GM19328 (cell line): ENCODE measurements at regions not wholly inside any gene's neighbourhood (a gene's known extent, or its start where the extent isn't known, plus 50 kb on each side); places are given as distances from the start of the nearest gene placed in this dataset.
"Not testable (repeated sequence)": the region's sequence is repeated elsewhere in the genome, so short reads cannot be mapped to it uniquely, and the experiment has no call there.

Experiments used
- ATAC-seq: cut with Tn5 transposase; IDR thresholded peaks from one replicate; pipeline ENCODE4 v1.9.1; 2021; ENCODE audit warnings: mild to moderate bottlenecking, moderate library complexity; ENCODE audit not compliant: unreplicated experiment

DNA sequence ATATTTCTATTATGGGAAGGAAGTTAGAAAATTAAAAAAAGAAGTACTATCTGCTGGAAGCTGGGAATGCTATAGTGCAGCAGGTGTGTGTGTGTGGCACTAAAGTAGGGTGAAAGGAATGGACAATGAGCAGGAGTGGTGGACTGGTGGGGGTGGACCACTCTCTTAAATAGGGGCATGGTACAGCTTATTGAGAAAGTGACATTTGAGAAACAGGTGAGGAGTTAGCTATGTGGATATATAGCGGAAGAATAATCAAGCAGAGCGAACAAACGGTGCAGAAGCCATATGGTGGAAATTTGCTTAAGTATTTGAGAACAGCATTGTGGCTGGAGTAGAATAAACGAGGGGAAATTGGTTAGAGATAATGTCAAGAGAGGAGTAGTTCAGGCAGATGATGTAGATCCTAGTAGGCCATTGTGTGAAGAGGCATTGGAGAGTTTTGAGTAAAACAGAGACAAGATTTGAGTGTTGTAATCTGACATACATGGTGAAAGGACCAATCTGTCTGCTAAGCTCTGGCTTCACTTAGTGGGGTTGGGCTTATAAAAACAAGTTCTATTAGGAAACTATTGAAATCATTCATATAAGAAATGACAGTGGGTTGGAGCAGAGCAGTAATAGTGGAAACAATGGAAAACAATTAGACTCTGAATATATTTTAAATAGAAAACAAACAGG is 149.2 kb upstream of the SYT10 start:
- ATAC-seq = no peak

DNA sequence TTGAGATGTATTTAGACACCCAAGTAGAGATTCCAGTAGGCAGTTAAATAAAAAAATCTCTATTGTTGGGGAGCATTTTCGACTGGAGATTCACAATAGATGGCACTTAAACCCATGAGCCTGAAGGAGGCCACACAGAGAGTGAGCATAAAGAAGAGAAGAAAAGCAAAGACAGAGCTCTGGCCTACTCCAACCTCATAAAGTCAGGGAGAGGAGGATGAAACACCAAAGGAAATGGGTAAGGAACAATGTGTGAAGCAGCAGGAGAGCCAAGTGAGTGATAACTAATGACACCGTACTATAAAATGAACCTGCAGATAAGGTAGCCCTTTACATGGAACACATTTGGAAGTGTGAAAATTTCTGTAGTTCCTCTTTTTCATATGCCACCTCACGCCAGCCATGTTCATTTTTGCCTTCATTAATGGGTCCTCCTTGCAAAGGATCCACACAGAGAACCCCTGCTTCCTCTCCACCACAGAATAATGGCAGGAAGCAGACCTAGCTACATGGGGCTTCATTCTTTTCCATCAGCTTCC is 150.0 kb upstream of the SYT10 start:
- no peak for ATAC-seq

DNA sequence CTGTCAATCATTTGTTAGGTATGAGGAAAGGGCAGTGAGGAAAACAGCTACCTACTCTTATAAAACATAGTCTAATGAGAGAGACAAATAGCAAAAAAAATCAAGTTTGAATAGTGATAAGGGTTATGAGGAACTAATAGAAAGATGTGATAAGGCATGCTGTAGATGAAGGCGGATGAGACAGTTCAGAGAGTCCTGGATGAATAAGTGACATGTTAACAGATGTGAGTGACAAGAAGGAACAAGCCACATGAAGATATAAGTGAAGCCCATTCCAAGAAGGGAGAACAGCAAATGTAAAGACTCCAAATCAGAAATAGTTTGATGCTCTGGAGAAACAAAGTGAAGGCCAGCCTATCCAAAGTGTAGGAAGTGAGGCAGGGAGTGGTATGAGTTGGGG is 154.1 kb upstream of the SYT10 start:
- ATAC-seq = no peak

GRCh38 chr12:33596061-33596460 is 156.4 kb upstream of the SYT10 start:
- no peak for ATAC-seq

GRCh38 chr12:33596814-33597213 is 157.2 kb upstream of the SYT10 start:
- ATAC-seq = no peak

DNA sequence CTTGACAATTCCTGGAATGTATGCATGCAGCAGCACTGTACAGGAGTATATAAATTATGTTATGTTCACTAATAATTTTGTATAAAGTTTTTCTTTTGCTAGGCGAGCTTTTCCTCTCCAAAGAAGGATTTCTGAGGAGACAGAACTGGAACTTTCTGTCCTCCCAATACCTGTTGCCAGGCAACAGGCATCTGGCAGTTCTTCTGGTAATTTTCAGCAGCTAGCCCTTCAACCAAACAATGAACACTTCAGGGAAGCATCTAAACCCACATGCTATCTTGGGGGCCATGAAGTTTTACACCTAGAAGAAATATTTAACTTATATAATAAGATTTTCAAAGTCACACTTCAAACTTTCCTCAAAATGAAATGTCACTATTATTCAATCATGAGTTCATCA is 162.9 kb upstream of the SYT10 start:
- no peak for ATAC-seq

DNA sequence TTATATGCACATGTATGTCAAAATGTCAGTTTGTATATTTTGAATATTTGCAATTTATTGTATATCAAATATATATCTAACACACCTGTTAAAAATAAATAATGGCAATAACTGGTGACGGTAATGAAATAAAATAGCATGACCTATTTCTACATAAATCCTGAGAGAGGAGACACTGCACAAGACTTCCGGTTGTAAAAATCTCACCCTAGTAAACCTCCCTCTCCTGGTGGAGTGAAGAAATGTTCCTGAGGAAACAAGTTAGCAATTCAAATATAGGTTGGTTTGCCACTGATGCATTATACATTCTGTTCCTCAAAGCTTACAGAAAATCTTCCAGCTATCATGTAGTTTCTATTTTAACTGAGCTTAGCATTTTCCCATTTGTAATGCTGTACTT is 166.1 kb upstream of the SYT10 start:
- no peak for ATAC-seq

- ATAC-seq = no peak
Observed at GRCh38 chr12:33609910-33610309, 170.3 kb upstream of the SYT10 start.

DNA sequence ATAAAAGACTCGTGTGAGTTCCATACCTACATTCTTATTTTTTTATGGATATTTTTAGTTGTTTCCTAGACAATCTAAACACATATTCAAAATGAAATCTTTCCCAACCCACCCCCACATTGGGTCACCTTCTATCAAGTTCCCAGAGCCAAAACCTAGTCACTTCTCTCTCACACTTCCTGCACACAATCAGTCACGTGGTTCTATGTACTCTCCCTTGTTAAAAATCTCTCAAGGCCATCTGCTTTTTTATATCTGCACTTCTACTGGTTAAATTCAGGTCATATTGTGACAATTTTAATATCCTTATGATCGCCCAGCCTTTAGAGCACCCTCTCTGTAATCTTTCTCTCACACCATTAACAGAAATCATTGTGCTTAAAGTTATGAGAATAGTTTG is 175.0 kb upstream of the SYT10 start:
- no peak for ATAC-seq

- no peak for ATAC-seq
Observed at GRCh38 chr12:33617218-33617617, 177.6 kb upstream of the SYT10 start.

- ATAC-seq = no peak
Observed at GRCh38 chr12:33628087-33628486, 188.5 kb upstream of the SYT10 start.

DNA sequence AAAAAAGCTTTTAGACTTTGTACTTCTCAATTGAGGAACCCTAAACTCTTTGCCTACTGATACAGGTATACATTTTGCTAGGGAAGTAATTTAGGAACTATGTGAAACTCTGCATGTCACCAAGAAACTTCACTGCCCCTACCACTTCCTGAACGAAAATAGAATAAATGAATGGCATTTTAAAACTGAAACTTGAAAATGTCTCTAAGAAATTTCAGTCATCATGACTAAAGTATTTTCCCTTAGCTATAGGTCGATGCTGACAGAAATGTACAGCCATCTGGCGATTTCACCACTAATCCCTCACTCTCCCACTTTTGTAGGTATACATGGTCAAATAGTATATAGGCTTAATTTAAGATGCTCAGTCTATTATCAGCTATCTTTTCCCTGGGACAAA is 194.9 kb upstream of the SYT10 start:
- ATAC-seq = no peak

GRCh38 chr12:33636930-33637329 is 197.3 kb upstream of the SYT10 start:
- ATAC-seq = not testable (repeated sequence)

DNA sequence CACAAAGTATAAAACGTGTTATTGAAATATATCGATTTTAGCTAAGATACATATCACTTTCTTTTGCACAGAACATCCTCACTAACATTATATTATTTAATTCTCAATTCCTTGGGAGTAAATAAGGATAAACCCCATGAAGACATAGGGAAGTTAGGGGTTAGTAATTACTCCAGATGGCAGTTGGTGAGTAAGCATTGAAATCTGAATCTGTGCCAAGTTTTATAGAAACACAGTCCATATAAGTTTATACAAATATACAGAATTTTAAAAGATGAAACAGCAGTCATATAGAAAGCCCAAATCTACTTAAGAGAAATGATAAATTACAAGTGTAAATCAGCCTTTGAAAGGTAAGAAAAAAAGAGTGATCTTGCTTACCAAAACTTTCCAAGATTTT is 200.4 kb upstream of the SYT10 start:
- no peak for ATAC-seq

DNA sequence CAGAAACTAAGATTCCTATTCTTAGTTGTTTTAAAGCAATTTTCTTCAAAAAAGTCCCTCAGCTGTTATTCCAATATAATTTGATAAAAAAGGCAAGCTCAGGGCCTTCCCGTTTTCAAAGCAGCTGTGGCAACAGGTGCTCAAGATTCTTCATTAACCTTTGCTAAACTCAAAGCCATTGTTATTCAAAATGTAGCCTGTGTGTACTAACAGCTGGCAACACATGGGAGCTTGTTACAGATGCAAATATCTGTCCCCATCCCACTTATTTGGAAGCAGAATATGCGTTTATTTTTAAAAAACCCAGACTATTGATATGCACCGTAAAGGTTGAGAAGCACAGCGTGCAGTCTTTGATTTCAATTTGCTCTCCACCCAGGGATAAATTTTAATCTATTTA is 210.4 kb upstream of the SYT10 start:
- no peak for ATAC-seq

GRCh38 chr12:33650832-33651231 is 211.2 kb upstream of the SYT10 start:
- no peak for ATAC-seq

DNA sequence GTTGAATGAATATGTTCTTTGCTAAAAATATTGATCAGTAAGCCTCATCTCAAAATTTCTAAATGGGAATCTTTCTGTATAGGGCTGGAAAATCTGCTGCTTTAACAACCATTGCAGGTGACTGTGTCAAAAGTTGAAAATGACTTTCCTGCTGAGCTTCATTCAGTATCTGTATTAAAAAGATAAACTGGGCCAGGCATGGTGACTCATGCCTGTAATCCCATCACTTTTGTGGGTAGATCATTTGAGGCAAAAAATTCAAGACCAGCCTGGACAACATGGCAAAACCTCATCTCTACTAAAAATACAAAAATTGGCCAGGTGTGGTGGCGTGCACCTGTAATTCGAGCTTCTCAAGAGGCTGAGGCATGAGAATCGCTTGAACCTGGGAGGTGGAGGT is 213.7 kb upstream of the SYT10 start:
- no peak for ATAC-seq

- ATAC-seq = no peak
Observed at GRCh38 chr12:33654313-33654712, 214.7 kb upstream of the SYT10 start.

GRCh38 chr12:33663000-33663654 is 223.5 kb upstream of the SYT10 start:
- no peak for ATAC-seq

GRCh38 chr12:33669349-33669748 is 229.7 kb upstream of the SYT10 start:
- no peak for ATAC-seq

- no peak for ATAC-seq
Observed at GRCh38 chr12:33670284-33670683, 230.7 kb upstream of the SYT10 start.

DNA sequence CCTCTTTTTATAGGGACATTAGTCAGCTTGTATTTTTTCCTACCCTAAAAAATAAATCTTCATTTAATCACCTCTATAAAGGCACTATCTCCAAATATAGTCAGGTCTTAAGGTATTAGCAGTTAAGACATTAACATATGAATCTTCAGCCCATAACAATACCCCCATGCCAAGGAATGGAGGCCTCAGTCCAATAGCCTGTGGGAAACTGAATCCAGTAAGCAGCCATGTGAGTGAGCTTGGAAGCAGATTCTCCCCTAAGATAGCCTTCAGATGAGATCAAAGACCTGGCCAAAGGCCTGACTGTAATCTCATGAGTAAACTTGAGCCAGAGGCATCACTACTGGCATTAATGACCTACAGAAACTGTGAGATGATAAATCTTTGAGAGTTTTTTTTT is 232.1 kb upstream of the SYT10 start:
- ATAC-seq = no peak
